H54 (cell line): ENCODE measurements at regions not wholly inside any gene's neighbourhood (a gene's known extent, or its start where the extent isn't known, plus 50 kb on each side); places are given as distances from the start of the nearest gene placed in this dataset.
A peak's percentile ranks its signal among the peaks of the same experiment; 100 is the strongest.

Experiments used
- DNase-seq: peaks from one replicate; pipeline ENCODE4 v3.0.0; 2011; ENCODE audit warnings: low spot score, mixed read lengths; ENCODE audit not compliant: insufficient read length
- FAIRE-seq: peaks from 3 replicates; lab custom pipeline; 2011; peaks lifted over from hg19 to GRCh38; lab: Jason Lieb, UNC
- POLR2A ChIP-seq: IDR thresholded peaks from 2 replicates; pipeline ENCODE4 v1.6.1; 2011; ENCODE audit warnings: low read depth, mild to moderate bottlenecking, low read length

DNA sequence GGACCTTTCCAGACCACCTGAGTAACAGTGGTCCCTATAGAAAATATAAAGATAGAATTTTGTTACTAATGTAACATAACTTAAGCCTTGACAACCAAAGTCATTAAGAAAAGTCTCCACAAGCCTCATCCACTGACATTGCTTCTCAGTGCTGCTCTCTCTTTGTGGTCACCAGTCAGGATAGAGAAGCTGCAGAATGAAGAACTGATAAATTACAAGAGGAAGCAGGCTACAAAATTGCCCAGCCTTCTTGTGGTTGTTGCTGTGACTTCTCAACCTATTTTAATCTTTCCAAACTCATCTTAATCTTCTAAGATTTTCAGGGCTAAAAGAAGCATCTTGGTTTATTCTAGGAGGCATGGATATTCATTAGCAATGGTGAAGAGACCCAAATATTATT is 343.8 kb downstream of the MZT1 start:
- DNase-seq (no peak), FAIRE-seq (no peak)
- TF ChIP-seq POLR2A: no peak

DNA sequence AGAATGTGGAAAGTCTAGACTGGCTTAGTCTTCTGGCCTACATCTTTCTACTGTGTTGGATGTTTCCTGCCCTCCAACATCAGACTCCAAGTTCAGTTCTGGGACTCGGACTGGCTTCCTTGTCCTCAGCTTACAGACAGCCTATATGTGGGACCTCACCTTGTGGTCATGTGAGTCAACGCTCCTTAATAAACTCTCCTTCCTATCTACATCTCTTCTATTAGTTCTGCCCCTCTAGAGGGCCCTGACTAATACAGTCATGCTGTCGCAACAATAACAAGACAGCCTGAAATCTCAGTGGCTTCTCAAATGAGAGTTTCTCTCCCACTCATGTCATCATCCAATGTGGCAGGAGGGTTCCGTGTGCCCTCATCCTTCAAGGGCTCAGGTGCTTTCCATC is 347.8 kb downstream of the MZT1 start:
- no peak for TF ChIP-seq POLR2A
- DNase-seq (no peak), FAIRE-seq (no peak)

DNA sequence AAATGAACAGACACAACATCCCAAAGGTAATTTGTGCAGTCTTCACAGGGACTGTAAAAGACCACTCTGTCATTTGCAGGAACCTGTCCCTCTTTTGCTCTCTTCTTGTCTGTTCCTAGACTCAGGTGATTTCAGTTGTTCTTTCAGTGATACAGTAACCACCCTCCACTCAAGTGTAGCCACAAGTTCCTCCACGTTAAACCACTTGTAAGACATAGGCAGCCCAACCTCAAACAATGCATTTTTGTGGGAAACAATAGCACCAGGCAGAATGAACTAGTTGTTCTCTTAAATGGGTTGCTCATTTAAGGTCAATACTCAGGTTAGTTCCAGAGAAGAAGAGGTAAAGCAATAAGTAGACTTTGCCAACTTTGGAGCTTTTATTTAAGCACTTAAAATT is 359.4 kb downstream of the MZT1 start:
- DNase-seq: no peak
- no peak for FAIRE-seq
- no peak for TF ChIP-seq POLR2A

DNA sequence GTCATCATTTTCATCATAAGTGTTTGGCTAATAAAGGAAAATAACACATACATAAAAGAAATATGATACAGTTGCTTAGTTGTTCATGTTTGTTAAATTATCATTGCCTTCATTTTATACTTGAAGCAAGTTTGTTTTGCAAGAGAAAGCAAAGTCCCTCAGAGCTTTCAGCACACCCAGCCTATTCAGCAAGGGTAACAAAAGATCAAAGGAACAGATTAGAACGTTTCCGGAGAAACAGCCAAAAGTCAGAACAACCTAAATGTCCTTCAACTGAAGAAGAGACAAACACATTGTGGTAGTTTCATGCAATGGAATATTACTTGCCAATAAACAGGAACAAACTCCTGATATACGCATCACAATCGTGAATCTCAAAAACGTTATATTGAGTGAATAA is 380.7 kb downstream of the MZT1 start:
- DNase-seq (no peak), FAIRE-seq (no peak)
- TF ChIP-seq POLR2A: no peak

DNA sequence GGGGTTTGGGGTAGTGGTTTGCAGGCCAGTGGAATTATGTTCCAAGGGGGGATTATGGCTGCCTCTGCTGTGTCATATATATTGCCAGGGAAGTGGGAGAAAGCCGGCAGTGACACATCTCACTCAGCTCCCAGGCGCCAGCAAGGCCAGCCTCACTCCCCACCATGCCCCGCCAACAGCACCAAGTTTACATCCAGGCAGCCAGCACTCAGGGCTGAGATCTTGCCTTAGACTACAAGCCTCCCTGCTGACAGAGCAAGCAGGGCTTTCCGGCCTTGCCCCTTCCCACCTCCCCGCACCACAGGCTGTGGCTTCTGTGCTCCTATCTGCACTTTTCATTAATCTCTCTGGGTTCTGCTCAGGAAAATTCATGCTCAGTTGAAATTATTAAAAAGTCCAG is 385.1 kb downstream of the MZT1 start:
- FAIRE-seq: no peak
- DNase-seq: no peak
- no peak for TF ChIP-seq POLR2A

DNA sequence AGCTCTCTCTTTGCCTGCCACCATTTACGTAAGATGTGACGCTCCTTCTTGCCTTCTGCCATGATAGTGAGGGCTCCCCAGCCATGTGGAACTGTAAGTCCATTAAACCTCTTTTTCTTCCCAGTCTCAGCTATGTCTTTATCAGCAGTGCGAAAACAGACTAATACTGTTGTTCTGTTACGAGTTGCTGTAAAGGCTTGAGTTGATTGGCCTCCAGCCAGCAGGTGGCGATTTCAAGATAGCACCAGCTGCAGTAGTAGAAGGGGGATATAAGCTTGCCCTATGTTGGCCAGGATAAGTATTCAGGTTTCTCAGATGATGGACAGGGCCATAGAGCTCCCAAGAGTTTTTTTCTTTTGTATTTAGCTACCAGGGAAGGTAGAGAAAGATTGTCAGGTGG is 385.5 kb downstream of the MZT1 start:
- DNase-seq: no peak

GRCh38 chr13:72317346-72318109 is 409.9 kb downstream of the MZT1 start:
- DNase-seq (no peak), FAIRE-seq (no peak)
- no peak for TF ChIP-seq POLR2A

More for the DNA sequence above, 385.5 kb downstream of the MZT1 start:
- no peak for TF ChIP-seq POLR2A
- FAIRE-seq: no peak

GRCh38 chr13:72316716-72317115 is 410.7 kb downstream of the MZT1 start:
- FAIRE-seq (no peak), DNase-seq (no peak)
- TF ChIP-seq POLR2A: no peak

- no peak for DNase-seq
- FAIRE-seq: no peak
- no peak for TF ChIP-seq POLR2A
Measured at GRCh38 chr13:72315312-72315711, 412.1 kb downstream of the MZT1 start.

DNA sequence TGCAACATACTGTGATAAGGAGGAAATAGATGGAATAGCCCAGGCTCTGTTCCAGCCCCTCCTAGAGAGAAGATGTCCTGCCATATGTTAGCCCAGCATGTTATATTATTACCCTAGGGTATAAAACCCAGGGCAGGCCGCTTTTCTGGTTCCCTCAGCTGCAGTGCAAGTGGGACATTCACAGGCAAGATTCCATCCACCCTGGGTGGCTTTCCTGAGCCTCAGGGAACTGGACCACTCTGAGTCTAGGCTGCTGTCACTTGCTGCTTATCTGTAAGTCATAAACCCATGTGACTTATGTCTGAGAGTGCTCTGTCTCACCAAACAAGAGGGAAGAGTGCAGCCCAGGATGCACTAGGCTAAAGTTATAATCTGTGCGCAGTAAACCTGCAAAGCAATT is 413.2 kb downstream of the MZT1 start:
- DNase-seq: no peak
- TF ChIP-seq POLR2A: no peak
- no peak for FAIRE-seq

DNA sequence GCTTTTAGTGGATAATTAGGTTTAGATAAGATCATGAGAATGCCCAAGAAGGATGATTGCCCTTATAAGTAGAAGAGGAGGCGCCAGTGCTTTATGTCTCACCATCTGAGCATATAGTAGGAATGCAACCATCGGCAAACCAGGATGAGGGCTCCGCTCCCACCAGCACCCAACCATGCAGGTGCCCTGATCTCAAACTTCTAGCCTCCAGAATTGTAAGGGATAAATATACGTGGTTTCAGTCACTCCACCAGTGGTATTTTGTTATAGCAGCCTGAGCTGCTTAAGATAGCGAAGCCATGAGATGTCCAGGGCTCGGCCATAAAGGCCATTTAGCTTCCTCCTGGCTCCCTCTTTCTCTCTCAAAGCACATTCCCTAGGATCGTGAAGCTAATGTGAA is 413.9 kb downstream of the MZT1 start:
- no peak for FAIRE-seq
- no peak for DNase-seq
- TF ChIP-seq POLR2A: no peak

DNA sequence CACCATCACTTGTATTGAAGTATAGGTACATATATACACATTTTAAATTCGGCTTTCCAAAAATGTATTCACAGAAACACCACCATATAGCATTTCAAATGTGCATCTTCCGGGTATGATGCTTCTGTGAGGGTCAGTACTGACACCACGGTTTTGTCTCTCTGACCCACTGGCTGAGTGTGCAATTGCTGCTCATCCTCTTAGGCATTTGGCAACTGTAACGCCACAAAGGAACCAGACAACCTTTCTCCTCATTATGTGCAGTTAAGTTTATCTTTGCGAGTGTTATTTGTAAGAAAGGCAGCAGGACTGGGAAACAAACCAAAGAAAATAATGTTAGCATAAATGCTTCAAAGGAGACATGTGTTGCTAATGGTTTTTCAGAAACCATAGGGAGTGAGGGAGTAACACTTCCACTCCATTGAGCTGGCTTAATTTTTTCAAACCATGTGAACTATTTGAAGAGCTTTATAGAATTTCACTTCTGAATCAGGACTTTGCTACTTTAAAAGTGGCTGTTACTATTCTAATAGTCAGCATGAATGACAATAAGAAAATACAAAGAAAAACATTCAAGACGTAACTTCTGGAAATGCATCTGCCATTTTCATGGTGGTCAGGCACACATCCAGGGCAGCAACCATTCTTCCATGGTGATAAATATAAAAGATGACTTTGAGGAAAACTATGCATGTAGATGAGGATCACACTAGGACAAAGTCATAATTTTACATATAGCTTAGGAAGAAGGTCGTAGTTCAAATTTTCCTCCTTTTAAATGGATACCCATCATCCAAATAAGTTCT is 423.3 kb downstream of the MZT1 start:
- no peak for DNase-seq
- TF ChIP-seq POLR2A: no peak
- no peak for FAIRE-seq

DNA sequence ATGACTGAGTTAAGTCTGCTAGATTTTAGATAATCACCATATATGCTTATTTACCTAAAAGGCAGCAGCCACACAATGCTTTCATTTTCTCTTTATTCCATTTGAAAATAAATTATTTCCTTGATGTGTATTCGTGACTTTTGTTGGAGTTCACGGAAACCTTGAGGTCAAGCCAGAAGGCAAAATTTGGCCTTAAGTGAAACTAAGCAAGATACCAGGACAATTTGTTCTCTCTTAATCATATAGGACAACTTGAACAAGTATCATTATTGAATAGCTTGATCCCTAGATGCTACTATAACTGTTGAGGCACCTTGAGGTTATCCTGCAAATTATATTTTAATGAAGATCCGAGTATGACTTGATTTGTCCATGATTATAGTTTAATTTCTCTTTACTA is 429.2 kb upstream of the DACH1 start:
- FAIRE-seq (no peak), DNase-seq (no peak)
- TF ChIP-seq POLR2A: no peak

GRCh38 chr13:72295153-72295552 is 428.1 kb upstream of the DACH1 start:
- no peak for DNase-seq
- peak; percentile 62 for FAIRE-seq

GRCh38 chr13:72293206-72293605 is 426.2 kb upstream of the DACH1 start:
- FAIRE-seq (no peak), DNase-seq (no peak)

More at GRCh38 chr13:72295153-72295552, 428.1 kb upstream of the DACH1 start:
- no peak for TF ChIP-seq POLR2A

More at GRCh38 chr13:72293206-72293605, 426.2 kb upstream of the DACH1 start:
- TF ChIP-seq POLR2A: no peak
